ENCODE measurements at regions not wholly inside any gene's neighbourhood (a gene's known extent, or its start where the extent isn't known, plus 50 kb on each side); places are given as distances from the start of the nearest gene placed in this dataset.

DNA sequence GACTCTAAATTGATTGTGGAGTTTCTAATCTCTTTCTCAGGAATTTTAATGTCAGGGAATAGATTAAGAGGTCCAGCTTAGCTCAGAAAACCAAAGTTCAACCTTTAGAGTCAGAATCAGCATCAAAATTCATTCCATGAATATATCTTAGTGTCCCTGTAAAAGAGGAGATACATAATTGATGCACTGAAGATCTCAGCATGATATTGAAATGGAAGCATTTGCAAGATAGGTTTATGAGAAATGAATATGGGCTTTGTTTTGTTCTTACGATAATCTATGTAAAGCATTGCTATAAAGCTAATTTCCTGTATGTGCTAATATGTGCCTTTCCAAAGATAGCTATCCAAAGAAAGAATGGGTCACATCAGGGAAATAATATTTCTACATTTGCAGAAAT lies 404.5 kb upstream of the HSF2 start:
- no peaks in the 10 kb centered on the region for H3K9me3 ChIP-seq
- no peaks in the 10 kb centered on the region for H3K4me1 ChIP-seq
- TF ChIP-seq CTCF (IDR thresholded peaks at IDR 0.05) (no peak), POLR2A (IDR thresholded peaks at IDR 0.05) (no peak)
- DNase-seq (no peak), ATAC-seq (no peak)
- H3K27me3 ChIP-seq = no peaks in the 10 kb centered on the region
- 0 to 93% (median 62%) methylated on average over 1 of the region's 1 CpG for WGBS, 4 donors
- no peak overlapping the region for H3K27ac ChIP-seq
- H3K36me3 ChIP-seq = no peaks in the 10 kb centered on the region
- intact Hi-C loops (cut with DNase I) = no loop called here
- H3K4me3 ChIP-seq = no peak overlapping the region

- Histone ChIP-seq H3K4me3 (no peak overlapping the region), H3K9me3 (no peaks in the 10 kb centered on the region), H3K36me3 (no peaks in the 10 kb centered on the region), H3K4me1 (no peaks in the 10 kb centered on the region), H3K27ac (no peak overlapping the region), H3K27me3 (no peaks in the 10 kb centered on the region)
- TF ChIP-seq POLR2A (IDR thresholded peaks at IDR 0.05) = no peak
- no peak for TF ChIP-seq CTCF (IDR thresholded peaks at IDR 0.05)
- WGBS, 4 donors = 43 to 89% (median 66%) methylated on average over 2 of the region's 2 CpGs
- no peak for ATAC-seq
- DNase-seq = no peak
- intact Hi-C loops (cut with DNase I) = no loop called here
Observed at GRCh38 chr6:121998631-121999030, 400.8 kb upstream of the HSF2 start.

DNA sequence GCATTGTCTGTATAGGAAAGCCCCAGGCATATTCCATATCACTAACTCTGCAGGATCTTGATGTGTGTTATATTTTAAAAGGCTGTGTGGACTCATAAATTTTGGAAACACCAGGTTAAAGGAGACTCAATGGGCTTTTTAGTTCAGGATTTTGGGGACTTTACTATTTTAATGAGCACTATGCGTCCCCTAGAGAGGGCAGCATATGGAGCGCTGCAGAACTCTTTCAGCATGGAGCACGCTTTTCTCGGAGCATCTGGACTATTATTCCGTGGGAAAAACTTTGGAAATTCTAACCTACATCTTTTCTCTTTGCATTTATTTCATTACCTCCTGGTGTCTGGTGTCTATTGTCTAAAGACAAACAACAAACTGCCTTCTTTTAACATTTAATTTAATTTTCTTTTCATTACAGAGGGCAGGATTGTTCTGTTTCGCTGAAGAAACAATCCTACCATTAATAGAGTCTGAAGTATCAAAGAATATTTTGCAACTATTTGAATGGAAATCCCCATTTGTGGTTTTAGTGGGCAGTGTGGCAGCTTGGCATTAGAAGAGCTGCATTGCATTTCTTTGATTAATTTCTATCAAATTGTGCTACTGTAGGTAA lies 399.9 kb upstream of the HSF2 start:
- Histone ChIP-seq H3K4me1 (no peaks in the 10 kb centered on the region), H3K9me3 (no peaks in the 10 kb centered on the region), H3K4me3 (no peak overlapping the region), H3K36me3 (no peaks in the 10 kb centered on the region), H3K27ac (no peak overlapping the region), H3K27me3 (no peaks in the 10 kb centered on the region)
- intact Hi-C loops (cut with DNase I) = loop anchor here in 1 of 10 donors (10.0 kb wide), 1 partner anchor 145 kb away; no protein-coding TSS in a partner anchor
- WGBS, 4 donors = 89 to 93% (median 92%) methylated on average over 6 of the region's 6 CpGs
- ATAC-seq (no peak), DNase-seq (no peak)
- no peak for TF ChIP-seq CTCF (IDR thresholded peaks at IDR 0.05)
- no peak for TF ChIP-seq POLR2A (IDR thresholded peaks at IDR 0.05)

- 71 to 82% (median 76%) methylated on average over 3 of the region's 3 CpGs for WGBS, 4 donors
- intact Hi-C loops (cut with DNase I) = loop anchor here in 1 of 10 donors (10.0 kb wide), 1 partner anchor 151 kb away; no protein-coding TSS in a partner anchor
- TF ChIP-seq POLR2A (IDR thresholded peaks at IDR 0.05) (no peak), CTCF (IDR thresholded peaks at IDR 0.05) (no peak)
- ATAC-seq = no peak
- Histone ChIP-seq H3K9me3 (no peaks in the 10 kb centered on the region), H3K4me3 (no peak overlapping the region), H3K4me1 (peaks cover 0 to 19% (median 8%) of the 10 kb centered on the region in 12 donors), H3K36me3 (no peaks in the 10 kb centered on the region), H3K27ac (no peak overlapping the region), H3K27me3 (no peaks in the 10 kb centered on the region)
- no peak for DNase-seq
Observed at GRCh38 chr6:122005661-122006060, 393.8 kb upstream of the HSF2 start.

Data from heart left ventricle (tissue), 16 donors.